NT2/D1 (cell line): ENCODE measurements at regions not wholly inside any gene's neighbourhood (a gene's known extent, or its start where the extent isn't known, plus 50 kb on each side); places are given as distances from the start of the nearest gene placed in this dataset.

Experiments used
- SUZ12 ChIP-seq: IDR thresholded peaks from 2 replicates; pipeline ENCODE4 v1.6.1; 2011; ENCODE audit not compliant: insufficient read length, insufficient read depth; ENCODE audit errors: extremely low read depth
- YY1 ChIP-seq: IDR thresholded peaks from 2 replicates; pipeline ENCODE4 v1.6.1; 2011; ENCODE audit not compliant: insufficient read length, insufficient read depth
- ZNF274 ChIP-seq: IDR thresholded peaks from 2 replicates; pipeline ENCODE4 v1.6.1; 2011; ENCODE audit warnings: mild to moderate bottlenecking, low read depth, low read length

- TF ChIP-seq SUZ12 (no peak), ZNF274 (no peak), YY1 (no peak)
Observed at GRCh38 chr4:158331863-158332262, 121.6 kb downstream of the TMEM144 start.
